Lower leg skin (tissue), 3 donors: ENCODE measurements at regions not wholly inside any gene's neighbourhood (a gene's known extent, or its start where the extent isn't known, plus 50 kb on each side); places are given as distances from the start of the nearest gene placed in this dataset.

Experiments
- CTCF ChIP-seq, 3 donors: fragments of 450-650 bp; IDR thresholded peaks; one replicate each; pipeline ENCODE4 v1.5.1; 2016; ENCODE audit warnings: antibody characterized with exemption in 3 of 3, mild to moderate bottlenecking in 3 of 3, moderate library complexity in 2 of 3
- POLR2A ChIP-seq, 2 donors: fragments of 450-650 bp; IDR thresholded peaks; one replicate each; pipeline ENCODE4 v1.6.1; 2016 to 2017; ENCODE audit warnings: antibody characterized with exemption in 2 of 2, mild to moderate bottlenecking in 1 of 2, moderate library complexity in 1 of 2

- TF ChIP-seq CTCF (IDR thresholded peaks at IDR 0.05): no peak
- no peak for TF ChIP-seq POLR2A (IDR thresholded peaks at IDR 0.05)
Measured at GRCh38 chr12:127496255-127496654, 770.7 kb upstream of the TMEM132C start.
